Stimulated activated CD4-positive, alpha-beta T cell treated with anti-CD3 and anti-CD28 coated beads, Interleukin-15, amount 100 ng/mL, for 1 hour (primary cell): ENCODE measurements at regions not wholly inside any gene's neighbourhood (a gene's known extent, or its start where the extent isn't known, plus 50 kb on each side); places are given as distances from the start of the nearest gene placed in this dataset.
A peak's percentile ranks its signal among the peaks of the same experiment; 100 is the strongest.

Experiments
- DNase-seq, 2 donors: peaks; one replicate each; pipeline ENCODE4 v3.0.0-alpha.2; 2020; ENCODE audit warnings: low read depth in 1 of 2, low spot score in 1 of 2

DNA sequence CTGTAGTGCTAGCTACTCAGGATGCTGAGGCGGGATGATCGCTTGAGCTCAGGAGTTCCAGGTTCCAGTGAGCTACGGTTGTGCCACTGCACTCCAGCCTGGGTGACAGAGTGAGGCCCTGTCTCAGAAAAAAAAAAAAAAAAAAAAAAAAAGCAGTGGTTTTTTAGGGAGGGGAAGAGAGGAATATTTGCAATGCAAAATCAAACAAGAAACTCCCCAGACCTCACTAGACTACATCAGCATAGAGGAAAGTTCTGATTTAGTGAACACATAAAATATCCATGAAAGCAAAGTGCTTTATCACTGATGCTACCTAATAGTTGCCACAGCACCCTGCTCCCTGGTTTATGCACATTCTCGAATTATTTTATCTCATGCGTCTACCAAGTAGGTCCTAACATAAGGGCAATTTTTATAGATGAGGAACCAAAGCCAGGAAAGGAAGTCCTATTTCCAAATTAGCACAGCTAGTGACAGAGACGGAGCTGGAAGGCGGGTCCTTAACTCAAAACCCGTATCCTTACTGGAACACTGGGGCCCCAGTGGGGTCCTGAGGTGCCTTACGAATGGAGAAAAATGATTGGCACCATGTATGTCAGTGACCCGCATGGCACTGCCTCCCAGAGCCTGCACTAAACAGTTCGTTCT, 50.7 kb upstream of the GPR157 start:
- no peak for DNase-seq

DNA sequence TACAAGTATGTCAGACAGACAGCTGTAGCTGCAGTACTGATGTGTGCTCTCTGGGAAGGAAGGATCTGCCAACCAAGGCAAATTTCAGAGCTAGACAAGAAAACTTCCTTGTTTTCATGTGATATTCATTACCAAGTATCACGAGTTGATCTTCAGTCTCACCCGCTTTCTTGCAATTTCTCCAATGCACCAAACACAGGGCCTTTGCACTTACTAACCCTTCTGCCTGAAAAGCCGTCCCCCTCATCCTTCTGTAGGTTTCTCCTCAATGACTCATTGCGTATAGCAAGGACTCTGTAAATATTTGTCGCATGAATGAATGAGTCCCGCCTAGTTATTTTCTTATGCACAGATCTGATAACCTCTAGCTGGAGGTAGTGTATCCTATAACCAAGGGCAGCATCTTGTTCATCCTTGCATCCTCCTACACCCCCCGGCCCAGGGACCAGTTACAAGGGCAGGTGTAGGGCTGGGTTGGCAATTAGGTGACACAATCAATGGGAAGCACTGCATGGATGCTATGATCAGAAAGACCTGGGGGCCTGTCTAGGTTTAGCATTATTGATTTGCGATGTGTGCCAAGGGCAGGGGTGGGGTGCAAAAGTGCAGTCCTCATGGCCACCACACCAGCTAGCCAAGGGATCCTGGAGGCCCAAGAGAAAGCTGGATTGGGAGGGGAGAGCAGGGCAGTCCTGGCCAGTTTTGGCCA, 51.4 kb upstream of the GPR157 start:
- no peak for DNase-seq

DNA sequence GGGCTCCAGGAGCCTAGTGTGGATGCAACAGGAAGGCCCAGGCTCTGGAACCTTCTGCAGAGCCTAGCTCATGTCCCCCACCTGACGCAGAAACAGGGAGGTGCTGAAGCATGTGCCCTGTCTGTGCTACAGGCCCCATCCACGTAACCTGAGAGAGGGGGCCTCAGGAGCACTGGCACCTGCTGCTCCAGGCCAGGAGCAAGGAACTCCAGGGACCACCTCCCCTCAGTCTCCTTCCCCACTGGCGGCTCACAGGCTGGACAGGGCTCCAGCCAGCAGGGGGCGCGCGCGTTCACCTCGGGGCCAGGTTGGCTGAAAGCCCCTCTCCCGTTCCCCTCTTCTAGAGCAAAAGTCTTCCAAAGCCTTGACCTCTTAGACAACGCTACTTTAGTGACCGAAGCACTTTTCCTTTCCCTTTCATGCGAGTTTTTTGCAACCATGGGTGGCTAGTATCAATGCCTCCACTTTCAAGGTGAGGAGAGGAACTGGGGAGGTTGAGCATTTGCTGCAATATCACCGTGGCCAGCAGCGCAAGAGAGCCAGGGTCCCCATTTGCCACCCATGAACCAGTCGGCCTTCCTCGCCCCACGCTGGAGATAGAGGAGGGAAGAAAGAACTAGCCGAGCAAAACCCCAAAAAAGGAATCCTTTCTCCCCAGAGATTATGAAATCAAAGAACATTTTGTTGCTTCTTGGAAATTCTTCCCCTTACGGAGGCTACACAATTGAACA, 52.4 kb upstream of the GPR157 start:
- peak; percentile 46 to 67 for DNase-seq

GRCh38 chr1:9181990-9182783, 52.4 kb upstream of the H6PD start:
- no peak for DNase-seq

GRCh38 chr1:9182784-9183257, 51.8 kb upstream of the H6PD start:
- DNase-seq: no peak

DNA sequence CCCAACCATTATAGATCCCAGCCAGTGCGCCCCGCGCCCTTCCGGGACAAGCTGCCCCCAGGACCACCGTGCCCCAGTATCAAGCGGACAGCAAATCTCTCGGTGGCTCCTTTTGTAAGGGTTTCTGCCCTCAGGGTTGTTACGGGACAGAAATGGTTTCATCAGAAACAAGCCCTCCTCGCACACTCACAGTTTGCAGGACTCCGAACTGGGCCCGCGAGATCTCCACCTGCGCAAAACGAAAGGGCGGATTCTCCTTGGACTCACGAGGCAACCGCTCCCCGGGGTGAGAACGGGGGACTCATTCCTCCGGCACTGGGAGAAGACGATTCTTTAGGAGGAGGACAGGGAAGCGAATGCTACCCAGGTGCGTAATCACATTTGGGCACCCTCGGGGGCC, 51.1 kb upstream of the H6PD start:
- DNase-seq: no peak

DNA sequence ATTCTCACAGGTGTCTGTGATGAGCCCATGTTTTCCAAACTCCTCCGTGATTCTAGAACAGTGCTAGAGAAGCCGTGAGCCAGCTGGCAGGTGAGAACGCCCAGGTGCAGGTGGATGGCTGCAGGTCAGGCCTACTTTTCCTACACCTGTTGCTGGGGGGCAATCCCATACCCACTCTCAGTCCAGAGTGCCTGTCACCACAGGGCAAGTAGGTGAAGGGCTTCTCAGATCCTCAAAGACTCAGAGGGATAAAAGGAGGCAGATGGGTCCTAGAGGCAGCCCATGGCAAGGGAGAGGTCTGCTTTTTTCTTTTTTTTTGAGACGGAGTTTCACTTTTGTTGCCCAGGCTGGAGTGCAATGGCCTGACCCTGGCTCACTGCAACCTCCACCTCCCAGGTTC, 50.7 kb upstream of the H6PD start:
- DNase-seq: no peak

GRCh38 chr1:9184749-9185148, 49.8 kb upstream of the H6PD start:
- DNase-seq: no peak
